GM18505 (cell line): ENCODE measurements at regions not wholly inside any gene's neighbourhood (a gene's known extent, or its start where the extent isn't known, plus 50 kb on each side); places are given as distances from the start of the nearest gene placed in this dataset.

ENCODE experiments used
- ATAC-seq: cut with Tn5 transposase; IDR thresholded peaks from one replicate; pipeline ENCODE4 v1.9.1; 2021; ENCODE audit not compliant: unreplicated experiment
- POLR2A ChIP-seq: IDR thresholded peaks from 4 replicates; pipeline ENCODE4 v1.6.1; 2011; ENCODE audit warnings: borderline replicate concordance; ENCODE audit not compliant: insufficient read depth, insufficient read length; ENCODE audit errors: extremely low read depth

GRCh38 chr14:71267007-71267513 is 359.8 kb downstream of the PCNX1 start:
- ATAC-seq = no peak
- no peak for TF ChIP-seq POLR2A

GRCh38 chr14:71267691-71268090 is 360.4 kb downstream of the PCNX1 start:
- no peak for ATAC-seq
- no peak for TF ChIP-seq POLR2A

GRCh38 chr14:71270111-71270510 is 362.9 kb downstream of the PCNX1 start:
- no peak for TF ChIP-seq POLR2A
- ATAC-seq = no peak

- no peak for ATAC-seq
- TF ChIP-seq POLR2A = no peak
These were observed 364.1 kb downstream of the PCNX1 start for GRCh38 chr14:71271166-71271945.

GRCh38 chr14:71273366-71273765 is 366.1 kb downstream of the PCNX1 start:
- ATAC-seq = no peak
- TF ChIP-seq POLR2A = no peak

GRCh38 chr14:71284048-71284447 is 376.8 kb downstream of the PCNX1 start:
- no peak for TF ChIP-seq POLR2A
- no peak for ATAC-seq

GRCh38 chr14:71286126-71286525 is 378.9 kb downstream of the PCNX1 start:
- TF ChIP-seq POLR2A = no peak
- ATAC-seq = no peak

GRCh38 chr14:71287567-71287966 is 380.3 kb downstream of the PCNX1 start:
- TF ChIP-seq POLR2A = no peak
- ATAC-seq = no peak

- no peak for TF ChIP-seq POLR2A
- peak; percentile 61 for ATAC-seq
These were observed 382.3 kb downstream of the PCNX1 start for GRCh38 chr14:71289536-71289935.

GRCh38 chr14:71290301-71290700 is 383.0 kb downstream of the PCNX1 start:
- no peak for TF ChIP-seq POLR2A
- ATAC-seq = no peak

- no peak for ATAC-seq
- no peak for TF ChIP-seq POLR2A
These were observed 383.8 kb downstream of the PCNX1 start for GRCh38 chr14:71290960-71291466.

GRCh38 chr14:71296184-71296583 is 388.9 kb downstream of the PCNX1 start:
- no peak for TF ChIP-seq POLR2A
- no peak for ATAC-seq

GRCh38 chr14:71300566-71301330 is 393.5 kb downstream of the PCNX1 start:
- no peak for TF ChIP-seq POLR2A
- ATAC-seq = no peak
